ENCODE measurements at regions not wholly inside any gene's neighbourhood (a gene's known extent, or its start where the extent isn't known, plus 50 kb on each side); places are given as distances from the start of the nearest gene placed in this dataset.

- no peak for ATAC-seq (ENCODE audit: poor library complexity)
- POLR2A ChIA-PET, result no interaction called here
- H3K4me1 Mint-ChIP-seq (ENCODE audit: low read depth), result no peaks in the 10 kb centered on the region
Measured at GRCh38 chr1:208570362-208570761, 326.2 kb upstream of the PLXNA2 start.

GRCh38 chr1:208576425-208576824, 332.2 kb upstream of the PLXNA2 start:
- Histone ChIP-seq H3K27ac (ENCODE audit: low read depth in 1 of 2, low read length in 2 of 2) (no peak overlapping the region), H3K4me3 (ENCODE audit: low read length) (no peak overlapping the region), H3K4me1 (ENCODE audit: insufficient read depth, low read length) (no peaks in the 10 kb centered on the region), H3K27me3 (ENCODE audit: control insufficient read depth in 1 of 2, insufficient read depth in 2 of 2, low read length in 2 of 2) (no peaks in the 10 kb centered on the region), H3K36me3 (ENCODE audit: insufficient read depth, low read length) (no peaks in the 10 kb centered on the region), H3K9me3 (ENCODE audit: control insufficient read depth in 1 of 2, insufficient read depth in 1 of 2, low read length in 2 of 2) (no peaks in the 10 kb centered on the region)
- ChIA-PET POLR2A (no interaction called here), CTCF (no interaction called here)
- Mint-ChIP-seq H3K36me3 (ENCODE audit: low read depth) (no peaks in the 10 kb centered on the region), H3K4me3 (no peak overlapping the region), H3K27me3 (peaks cover 7% of the 10 kb centered on the region), H3K9me3 (no peaks in the 10 kb centered on the region), H3K4me1 (ENCODE audit: low read depth) (no peaks in the 10 kb centered on the region), H3K27ac (no peak overlapping the region)
- ATAC-seq (ENCODE audit: poor library complexity) (no peak), DNase-seq (no peak)
- intact Hi-C loops (cut with DNase I, micrococcal nuclease), result no loop called here
- TF ChIP-seq CTCF (IDR thresholded peaks at IDR 0.05), result no peak

More at GRCh38 chr1:208570362-208570761, 326.2 kb upstream of the PLXNA2 start:
- Mint-ChIP-seq H3K9me3 (no peaks in the 10 kb centered on the region), H3K27me3 (no peaks in the 10 kb centered on the region), H3K27ac (no peak overlapping the region), H3K36me3 (ENCODE audit: low read depth) (no peaks in the 10 kb centered on the region), H3K4me3 (no peak overlapping the region)
- CTCF ChIA-PET, result no interaction called here
- H3K27me3 ChIP-seq (ENCODE audit: control insufficient read depth in 1 of 2, insufficient read depth in 2 of 2, low read length in 2 of 2), result peaks cover 0 to 2% of the 10 kb centered on the region in 2 experiments
- intact Hi-C loops (cut with DNase I, micrococcal nuclease), result no loop called here
- no peaks in the 10 kb centered on the region for H3K36me3 ChIP-seq (ENCODE audit: insufficient read depth, low read length)
- no peak overlapping the region for H3K27ac ChIP-seq (ENCODE audit: low read depth in 1 of 2, low read length in 2 of 2)
- H3K9me3 ChIP-seq (ENCODE audit: control insufficient read depth in 1 of 2, insufficient read depth in 1 of 2, low read length in 2 of 2), result no peaks in the 10 kb centered on the region
- no peak for DNase-seq
- H3K4me1 ChIP-seq (ENCODE audit: insufficient read depth, low read length), result no peaks in the 10 kb centered on the region
- no peak overlapping the region for H3K4me3 ChIP-seq (ENCODE audit: low read length)
- TF ChIP-seq CTCF (IDR thresholded peaks at IDR 0.05), result no peak

DNA sequence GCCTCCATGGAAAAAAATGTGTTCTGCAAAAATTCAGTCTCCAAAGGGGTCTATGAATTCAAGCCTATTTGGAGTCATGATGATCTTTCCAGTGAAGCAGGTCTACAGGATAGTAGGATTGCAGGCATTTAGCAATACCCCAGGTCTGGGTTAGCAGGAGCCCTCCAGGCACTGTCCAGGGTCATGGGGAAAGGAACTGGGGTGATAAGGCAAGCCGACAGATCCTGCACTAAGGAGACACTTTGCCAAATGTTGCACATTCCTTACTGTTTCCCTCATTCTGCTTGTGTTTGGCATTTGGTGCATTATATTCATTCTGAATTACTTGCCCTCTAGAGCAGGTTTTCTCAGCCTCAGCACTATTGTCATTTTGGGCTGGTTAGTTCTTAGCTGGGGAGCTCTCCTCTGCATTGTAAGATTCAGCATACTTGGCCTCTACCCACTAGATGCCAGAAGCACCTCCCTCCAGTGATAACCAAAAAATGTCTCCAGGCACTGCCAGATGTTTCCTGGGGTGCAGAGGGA, 333.3 kb upstream of the PLXNA2 start:
- H3K4me1 ChIP-seq (ENCODE audit: insufficient read depth, low read length), result no peaks in the 10 kb centered on the region
- ChIA-PET POLR2A (no interaction called here), CTCF (no interaction called here)
- H3K9me3 ChIP-seq (ENCODE audit: control insufficient read depth in 1 of 2, insufficient read depth in 1 of 2, low read length in 2 of 2), result no peaks in the 10 kb centered on the region
- H3K4me1 Mint-ChIP-seq (ENCODE audit: low read depth), result no peaks in the 10 kb centered on the region
- H3K4me3 Mint-ChIP-seq, result no peak overlapping the region
- H3K36me3 ChIP-seq (ENCODE audit: insufficient read depth, low read length), result no peaks in the 10 kb centered on the region
- DNase-seq (no peak), ATAC-seq (ENCODE audit: poor library complexity) (no peak)
- H3K36me3 Mint-ChIP-seq (ENCODE audit: low read depth), result no peaks in the 10 kb centered on the region
- H3K9me3 Mint-ChIP-seq, result no peaks in the 10 kb centered on the region
- H3K27ac Mint-ChIP-seq, result no peak overlapping the region
- H3K27ac ChIP-seq (ENCODE audit: low read depth in 1 of 2, low read length in 2 of 2), result no peak overlapping the region
- no peak for TF ChIP-seq CTCF (IDR thresholded peaks at IDR 0.05)
- intact Hi-C loops (cut with DNase I, micrococcal nuclease), result no loop called here
- peaks cover 7% of the 10 kb centered on the region for H3K27me3 Mint-ChIP-seq
- no peak overlapping the region for H3K4me3 ChIP-seq (ENCODE audit: low read length)
- H3K27me3 ChIP-seq (ENCODE audit: control insufficient read depth in 1 of 2, insufficient read depth in 2 of 2, low read length in 2 of 2), result no peaks in the 10 kb centered on the region
